Mucosa of stomach (tissue), 1 donor: ENCODE measurements at regions not wholly inside any gene's neighbourhood (a gene's known extent, or its start where the extent isn't known, plus 50 kb on each side); places are given as distances from the start of the nearest gene placed in this dataset.

Experiments used
- H3K27me3 ChIP-seq: one replicate; pipeline ENCODE4 v1.7.0; 2013; ENCODE audit warnings: mild to moderate bottlenecking, low read length; ENCODE audit not compliant: control insufficient read depth, insufficient read depth
- H3K36me3 ChIP-seq: one replicate; pipeline ENCODE4 v1.7.0; 2013; ENCODE audit warnings: low read length; ENCODE audit not compliant: control insufficient read depth, insufficient read depth
- H3K4me1 ChIP-seq: one replicate; pipeline ENCODE4 v1.7.0; 2013; ENCODE audit warnings: mild to moderate bottlenecking, low read length; ENCODE audit not compliant: control insufficient read depth, insufficient read depth
- H3K4me3 ChIP-seq: one replicate; pipeline ENCODE4 v1.7.0; 2013; ENCODE audit warnings: low read length
- H3K9ac ChIP-seq: one replicate; pipeline ENCODE4 v1.7.0; 2013; ENCODE audit warnings: mild to moderate bottlenecking, low read length, moderate library complexity
- H3K9me3 ChIP-seq: one replicate; pipeline ENCODE4 v1.7.0; 2013; ENCODE audit warnings: mild to moderate bottlenecking, low read length, moderate library complexity; ENCODE audit not compliant: control insufficient read depth
- donor health status: Pancreatic carcinoma.

DNA sequence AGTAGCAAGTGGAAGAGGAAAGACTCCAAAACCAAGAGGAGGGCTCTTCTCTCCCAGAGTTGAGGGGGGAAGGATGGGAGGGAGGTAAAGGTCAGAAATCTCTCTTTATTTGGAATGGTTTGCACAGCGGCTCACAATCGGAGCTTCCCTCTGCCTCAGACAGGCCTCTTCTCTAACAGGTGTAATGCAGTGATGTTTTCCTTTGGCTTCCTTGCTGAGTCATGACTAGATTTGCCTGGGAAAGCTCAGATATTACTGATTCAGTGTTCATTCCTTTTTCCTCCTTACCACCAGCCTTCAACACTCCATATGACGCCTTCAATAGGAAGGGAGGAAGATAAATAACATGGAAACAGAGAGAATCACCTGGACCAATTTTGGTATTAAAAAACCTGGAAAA, 136.6 kb downstream of the RNF152 start:
- Histone ChIP-seq H3K9ac (no peak overlapping the region), H3K4me1 (peaks cover 8% of the 10 kb centered on the region), H3K36me3 (no peaks in the 10 kb centered on the region), H3K9me3 (no peaks in the 10 kb centered on the region), H3K4me3 (no peak overlapping the region), H3K27me3 (peaks cover 13% of the 10 kb centered on the region)

DNA sequence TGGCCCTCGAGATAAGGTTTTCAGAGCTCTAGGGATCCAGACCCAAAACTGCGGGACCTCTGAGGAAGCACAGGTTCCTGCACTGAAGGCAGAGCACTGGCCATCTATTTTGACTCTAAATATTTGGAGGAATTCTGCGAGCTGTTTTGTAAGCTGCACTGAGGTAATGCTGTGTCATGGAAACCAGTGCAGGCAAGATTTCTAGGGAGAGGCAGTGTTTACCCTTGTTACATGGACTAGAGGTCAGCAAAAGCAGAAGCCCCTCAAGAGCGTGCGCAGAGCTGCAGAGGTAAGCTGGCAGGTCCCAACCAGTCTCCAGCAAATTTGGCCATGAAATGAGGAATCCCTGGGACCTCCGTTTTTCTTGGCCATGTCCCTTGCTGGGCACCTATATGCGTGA, 137.3 kb downstream of the RNF152 start:
- H3K36me3 ChIP-seq: no peaks in the 10 kb centered on the region

DNA sequence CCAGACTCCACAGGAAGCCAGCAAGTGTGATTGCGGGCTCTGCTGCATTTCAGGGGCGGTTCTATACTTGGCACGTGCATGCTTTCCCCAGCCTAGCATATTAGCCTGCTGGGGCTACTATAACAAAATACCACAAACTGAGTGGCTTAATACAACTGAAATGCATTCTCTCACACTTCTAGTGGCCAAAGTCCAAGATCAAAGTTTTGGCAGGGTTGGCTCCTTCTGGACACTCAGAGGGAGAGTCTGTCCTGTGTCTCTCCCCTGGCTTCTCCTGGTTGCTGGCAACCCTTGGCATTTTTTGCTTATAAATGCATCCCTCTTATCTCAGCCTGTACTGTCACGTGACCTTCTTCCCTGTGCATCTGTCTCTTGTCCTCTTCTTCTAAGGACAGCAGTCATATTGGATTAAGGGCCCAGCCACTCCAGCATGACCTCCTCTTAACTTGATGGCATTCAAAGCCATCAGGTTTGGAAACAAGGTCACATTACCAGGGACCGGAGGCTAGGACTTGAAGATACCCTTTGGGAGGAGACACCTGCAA, 138.7 kb downstream of the RNF152 start:
- Histone ChIP-seq H3K36me3 (no peaks in the 10 kb centered on the region), H3K4me3 (no peak overlapping the region), H3K9ac (no peak overlapping the region), H3K9me3 (no peaks in the 10 kb centered on the region), H3K27me3 (peaks cover 13% of the 10 kb centered on the region), H3K4me1 (peaks cover 9% of the 10 kb centered on the region)

More for the DNA sequence above, 137.3 kb downstream of the RNF152 start:
- no peak overlapping the region for H3K4me3 ChIP-seq
- H3K9me3 ChIP-seq: no peaks in the 10 kb centered on the region
- peaks cover 9% of the 10 kb centered on the region for H3K4me1 ChIP-seq
- H3K9ac ChIP-seq: no peak overlapping the region
- peaks cover 13% of the 10 kb centered on the region for H3K27me3 ChIP-seq

DNA sequence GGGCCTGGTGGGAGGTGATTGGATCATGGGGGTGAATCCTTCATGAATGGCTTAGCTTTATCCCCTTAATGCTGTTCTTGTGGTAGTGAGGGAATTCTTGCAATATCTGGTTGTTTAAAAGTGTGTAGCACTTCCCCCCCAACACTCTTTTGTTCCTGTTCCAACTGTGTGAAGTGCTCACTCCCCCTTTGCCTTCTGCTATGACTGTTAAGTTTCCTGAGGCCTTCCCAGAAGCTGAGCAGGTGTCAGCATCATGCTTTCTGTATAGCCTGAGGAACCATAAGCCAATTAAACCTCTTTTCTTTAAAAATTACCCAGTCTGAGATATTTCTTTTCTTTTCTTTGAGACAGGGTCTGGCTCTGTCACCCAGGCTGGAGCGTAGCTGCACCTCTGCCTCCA, 139.4 kb downstream of the RNF152 start:
- peaks cover 9% of the 10 kb centered on the region for H3K4me1 ChIP-seq
- H3K9me3 ChIP-seq: no peaks in the 10 kb centered on the region
- no peak overlapping the region for H3K9ac ChIP-seq
- peaks cover 13% of the 10 kb centered on the region for H3K27me3 ChIP-seq
- H3K4me3 ChIP-seq: no peak overlapping the region
- H3K36me3 ChIP-seq: no peaks in the 10 kb centered on the region

DNA sequence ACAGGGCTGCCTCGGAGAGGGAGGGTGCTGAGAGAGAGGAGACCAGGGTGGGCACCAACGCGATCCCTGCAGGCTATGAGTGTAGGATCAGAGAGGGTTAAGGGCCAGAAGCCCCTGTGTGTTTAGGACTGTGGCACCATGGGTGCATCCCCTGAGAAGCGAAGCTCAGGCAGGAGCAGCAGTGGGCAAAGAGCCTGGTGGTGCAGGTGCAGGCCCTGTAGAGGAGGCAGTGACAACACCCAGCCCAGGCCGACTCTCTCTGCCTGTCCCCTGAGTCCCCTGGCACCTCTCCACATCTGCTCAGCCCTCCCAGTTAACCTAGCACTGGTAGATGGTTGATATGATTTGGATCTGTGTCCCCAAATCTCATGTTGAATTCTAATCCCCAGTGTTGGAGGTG, 139.8 kb downstream of the RNF152 start:
- no peak overlapping the region for H3K4me3 ChIP-seq
- H3K9ac ChIP-seq: no peak overlapping the region
- H3K27me3 ChIP-seq: peaks cover 13% of the 10 kb centered on the region
- H3K36me3 ChIP-seq: no peaks in the 10 kb centered on the region
- H3K9me3 ChIP-seq: no peaks in the 10 kb centered on the region
- H3K4me1 ChIP-seq: peaks cover 9% of the 10 kb centered on the region

DNA sequence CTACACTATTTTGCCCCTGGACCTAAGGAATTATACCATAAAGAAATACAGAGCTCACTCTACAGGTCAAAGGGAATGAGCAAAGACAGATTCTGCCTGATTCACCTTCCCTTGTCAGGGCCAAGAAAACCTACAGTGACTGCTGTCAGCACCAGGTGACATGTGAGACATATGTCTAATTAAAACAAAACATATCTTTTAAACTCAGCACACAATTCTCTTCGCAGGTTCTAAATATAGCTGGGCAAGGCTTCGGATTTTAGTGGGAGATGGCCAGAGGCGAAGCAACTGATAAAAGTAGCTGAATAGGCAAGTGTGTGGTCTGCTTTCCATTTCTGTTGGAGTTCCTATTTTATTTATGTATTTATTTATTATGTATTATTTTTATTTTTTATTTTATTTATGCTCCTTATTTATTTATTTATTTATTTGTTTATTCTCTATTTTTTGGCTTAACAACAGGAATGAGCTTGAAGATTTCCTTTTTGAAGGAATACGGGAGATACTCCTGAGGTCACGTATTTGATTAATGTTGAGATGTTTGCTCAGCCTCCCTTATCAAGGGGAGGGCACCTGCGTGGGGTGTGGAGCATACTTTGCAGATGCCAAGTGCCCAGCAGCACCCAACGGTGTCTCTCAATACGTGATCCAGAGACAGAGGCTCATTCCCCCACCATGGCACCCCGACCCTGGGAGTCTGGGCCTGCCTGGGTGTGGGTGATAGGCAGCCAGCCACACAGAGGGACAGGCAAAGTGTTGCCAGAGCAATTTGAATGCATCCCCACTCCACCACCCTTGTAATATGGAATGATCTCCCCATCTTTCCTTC, 141.8 kb downstream of the RNF152 start:
- Histone ChIP-seq H3K4me1 (peaks cover 9% of the 10 kb centered on the region), H3K9ac (no peak overlapping the region), H3K4me3 (no peak overlapping the region)

DNA sequence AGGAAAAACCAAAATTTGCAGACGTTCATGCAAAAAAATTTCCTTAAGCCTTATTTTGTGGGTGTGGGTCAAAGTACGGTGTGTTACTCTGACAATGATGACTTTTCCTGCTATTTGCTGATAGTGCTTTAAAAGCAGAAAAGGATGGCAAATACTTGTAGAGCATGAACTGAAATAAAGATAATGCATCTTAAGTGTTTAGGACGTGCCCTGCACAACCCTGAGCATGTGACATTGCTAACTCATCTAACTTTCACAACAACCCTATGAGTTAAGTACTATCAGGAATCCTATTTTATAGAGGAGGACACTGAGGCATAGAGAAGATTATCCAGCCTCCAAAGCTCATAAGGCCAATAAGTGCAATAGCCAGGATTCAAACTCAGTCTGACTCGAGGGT, 143.3 kb downstream of the RNF152 start:
- H3K9me3 ChIP-seq: no peaks in the 10 kb centered on the region
- H3K4me3 ChIP-seq: no peak overlapping the region
- H3K36me3 ChIP-seq: no peaks in the 10 kb centered on the region
- H3K4me1 ChIP-seq: peaks cover 9% of the 10 kb centered on the region
- no peak overlapping the region for H3K9ac ChIP-seq
- peaks cover 13% of the 10 kb centered on the region for H3K27me3 ChIP-seq

More for the DNA sequence above, 141.8 kb downstream of the RNF152 start:
- Histone ChIP-seq H3K9me3 (no peaks in the 10 kb centered on the region), H3K27me3 (peaks cover 13% of the 10 kb centered on the region), H3K36me3 (no peaks in the 10 kb centered on the region)

DNA sequence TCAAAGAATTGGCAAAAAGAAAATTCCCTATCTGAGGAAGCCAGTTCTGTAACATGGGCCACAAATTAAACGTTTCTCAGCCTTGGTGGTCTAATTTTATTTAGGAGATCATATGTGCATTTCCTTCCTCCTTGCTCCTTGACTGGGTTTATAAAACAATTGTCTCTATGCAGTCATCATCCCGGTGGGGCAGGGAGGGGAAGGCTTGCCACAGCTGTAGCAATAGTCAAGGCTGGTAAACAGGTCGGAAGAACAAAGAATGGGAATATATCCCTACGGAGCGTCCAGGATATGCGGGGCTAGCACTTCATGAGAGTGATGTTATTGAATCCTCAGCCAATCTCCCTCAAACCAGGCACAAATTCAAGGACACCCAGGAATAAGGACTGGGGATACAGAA, 143.8 kb downstream of the RNF152 start:
- Histone ChIP-seq H3K36me3 (no peaks in the 10 kb centered on the region), H3K9ac (no peak overlapping the region), H3K9me3 (no peaks in the 10 kb centered on the region), H3K4me3 (no peak overlapping the region), H3K27me3 (peaks cover 13% of the 10 kb centered on the region), H3K4me1 (peaks cover 9% of the 10 kb centered on the region)

DNA sequence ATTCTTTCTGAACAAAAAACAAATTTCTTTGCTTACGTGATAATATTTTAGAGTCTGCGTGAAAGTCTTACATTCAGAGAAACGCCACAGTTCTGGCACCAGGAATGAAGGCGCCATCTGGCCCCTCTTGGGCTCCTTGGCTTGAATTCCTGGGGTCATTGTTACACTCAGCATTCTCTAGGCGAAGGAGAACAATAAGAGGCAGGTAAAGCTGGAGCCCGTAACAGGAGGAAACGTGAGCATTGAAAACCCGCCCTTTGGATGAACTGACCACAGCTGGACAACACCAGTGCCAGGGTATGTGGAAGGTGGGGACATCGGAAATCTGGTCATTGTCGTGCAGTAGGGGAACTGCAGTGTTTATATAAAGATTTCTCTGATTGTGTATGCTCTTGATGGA, 144.8 kb downstream of the RNF152 start:
- no peak overlapping the region for H3K4me3 ChIP-seq

DNA sequence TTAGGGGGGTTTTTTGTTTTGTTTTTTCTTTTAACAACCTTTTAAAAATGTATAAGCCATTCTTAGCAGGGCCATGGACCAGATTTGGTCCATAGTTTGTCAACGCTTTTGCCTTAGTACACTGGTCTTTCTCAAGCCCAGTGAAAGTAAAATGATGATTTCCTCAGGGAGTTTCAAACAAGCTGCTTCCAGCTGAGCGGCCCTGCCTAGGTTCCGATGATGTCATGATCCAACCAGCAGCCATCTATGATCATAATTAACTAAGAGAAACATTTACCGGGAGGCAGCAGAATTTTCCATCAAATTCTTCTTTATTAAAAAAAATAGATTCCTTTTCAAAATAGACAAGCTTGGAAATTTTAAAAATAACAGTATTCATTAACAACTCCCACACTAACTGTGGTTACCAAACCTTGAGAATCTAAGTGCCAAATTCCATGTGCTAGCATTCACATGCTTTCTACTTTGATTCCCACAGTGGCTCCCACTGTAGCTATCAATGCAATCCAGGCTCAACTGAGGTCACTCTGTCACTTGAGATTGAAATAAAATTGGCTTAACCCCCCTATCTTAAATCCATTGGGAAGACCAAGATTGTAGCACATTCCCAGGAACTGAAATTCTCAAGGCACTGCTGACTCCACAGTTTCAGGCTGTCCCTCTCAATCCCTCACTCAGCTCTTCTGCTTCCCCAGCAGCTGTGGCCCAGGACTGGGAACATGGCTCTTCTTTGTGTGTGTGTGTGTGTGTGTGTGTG, 148.9 kb downstream of the RNF152 start:
- Histone ChIP-seq H3K27me3 (no peaks in the 10 kb centered on the region), H3K4me3 (no peak overlapping the region), H3K4me1 (no peaks in the 10 kb centered on the region), H3K9me3 (no peaks in the 10 kb centered on the region), H3K36me3 (no peaks in the 10 kb centered on the region), H3K9ac (no peak overlapping the region)

More for the DNA sequence above, 144.8 kb downstream of the RNF152 start:
- peaks cover 9% of the 10 kb centered on the region for H3K4me1 ChIP-seq
- peaks cover 13% of the 10 kb centered on the region for H3K27me3 ChIP-seq
- H3K9me3 ChIP-seq: no peaks in the 10 kb centered on the region
- no peak overlapping the region for H3K9ac ChIP-seq
- H3K36me3 ChIP-seq: no peaks in the 10 kb centered on the region

DNA sequence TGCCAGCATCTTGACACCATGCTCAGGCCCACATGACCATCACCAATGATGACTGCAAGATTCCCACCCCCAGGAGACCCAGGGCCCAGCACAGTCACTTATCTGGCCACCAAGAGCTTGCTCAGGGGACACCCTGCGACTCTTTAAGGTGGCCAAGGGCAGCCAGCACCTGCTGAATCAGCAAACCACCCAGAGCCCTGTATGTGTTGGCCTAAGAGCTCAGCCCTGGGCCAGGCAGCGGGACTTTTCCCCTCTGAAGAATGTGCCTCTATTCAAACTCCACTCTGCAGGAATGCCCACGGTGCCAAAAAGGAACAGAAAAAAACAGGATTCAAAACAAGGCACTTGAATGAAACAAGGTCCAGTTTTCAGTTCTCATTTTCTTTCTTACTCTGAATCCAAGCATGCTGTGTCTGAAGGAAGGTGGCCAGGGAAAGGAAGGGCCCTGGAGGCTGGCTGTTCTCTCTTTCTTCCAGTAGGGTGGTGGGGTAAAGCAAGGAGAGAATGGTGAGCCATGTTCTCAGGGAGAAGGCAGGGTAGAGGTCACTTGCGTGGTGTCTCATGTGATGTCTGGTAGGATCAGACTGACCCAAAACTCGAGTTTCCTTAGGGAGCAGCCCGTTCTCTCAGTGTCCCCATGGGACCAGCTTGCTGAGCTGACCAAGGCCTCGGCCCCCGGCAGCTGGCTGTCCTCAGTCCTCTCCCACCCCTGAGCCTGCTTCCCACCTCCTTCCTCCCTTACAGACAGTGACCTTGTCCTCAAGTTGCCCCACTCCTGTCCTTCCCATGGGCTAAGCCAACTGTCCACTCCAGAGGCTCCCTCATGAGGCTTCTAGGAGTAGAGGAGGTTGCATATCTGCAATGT, 150.0 kb downstream of the RNF152 start:
- no peak overlapping the region for H3K4me3 ChIP-seq
- H3K36me3 ChIP-seq: no peaks in the 10 kb centered on the region
- no peaks in the 10 kb centered on the region for H3K9me3 ChIP-seq
- H3K9ac ChIP-seq: no peak overlapping the region
- H3K27me3 ChIP-seq: no peaks in the 10 kb centered on the region
- H3K4me1 ChIP-seq: no peaks in the 10 kb centered on the region
